HEK293 (cell line): ENCODE measurements at regions not wholly inside any gene's neighbourhood (a gene's known extent, or its start where the extent isn't known, plus 50 kb on each side); places are given as distances from the start of the nearest gene placed in this dataset.

ENCODE experiments used
- CTCF ChIA-PET: fragments of 350-600 bp; formaldehyde crosslinking; extraction: SDS; loops from one replicate; lab custom pipeline; 2021; ENCODE audit warnings: antibody characterized with exemption; lab: Yijun Ruan, JAX
- POLR2A ChIA-PET: fragments of 300-600 bp; formaldehyde crosslinking; extraction: SDS; loops from one replicate; lab custom pipeline; 2020; ENCODE audit warnings: antibody characterized with exemption, inconsistent platforms; lab: Yijun Ruan, JAX
- H3K27ac ChIP-seq: fragments of 200-500 bp; sonication (Bioruptor generic); 2 replicates; pipeline ENCODE4 v1.5.1; 2014; ENCODE audit warnings: low read depth, low read length, control low read depth, inconsistent platforms; ENCODE audit errors: extremely low read depth
- H3K36me3 ChIP-seq, 2 experiments: fragments of 200-500 bp in 1 of 2; sonication (Bioruptor generic) in 1 of 2; 1 replicate in 1 of 2; 2 replicates in 1 of 2; pipeline ENCODE4 v1.5.1; 2014 to 2017; ENCODE audit warnings: inconsistent platforms in 2 of 2, low read length in 2 of 2; ENCODE audit not compliant: control insufficient read depth in 2 of 2, insufficient read depth in 1 of 2
- H3K4me1 ChIP-seq: fragments of 200-500 bp; sonication (Bioruptor generic); 2 replicates; pipeline ENCODE4 v1.5.1; 2014; ENCODE audit warnings: mild to moderate bottlenecking, low read length, inconsistent platforms; ENCODE audit not compliant: control insufficient read depth, insufficient read depth
- H3K4me3 ChIP-seq: 2 replicates; pipeline ENCODE4 v1.5.1; 2011; ENCODE audit warnings: low read depth, mild to moderate bottlenecking, control low read depth, low read length, moderate library complexity
- H3K9me3 ChIP-seq: fragments of 200-500 bp; sonication (Bioruptor generic); 2 replicates; pipeline ENCODE4 v1.5.1; 2014; ENCODE audit warnings: low read depth, low read length, inconsistent platforms; ENCODE audit not compliant: control insufficient read depth, insufficient read depth
- GLI4 ChIP-seq: fragments of 450-650 bp; formaldehyde crosslinking; IDR thresholded peaks from 2 replicates; pipeline ENCODE4 v1.5.1; 2016; ENCODE audit warnings: missing biosample characterization, missing genetic modification characterization
- KLF1 ChIP-seq: fragments of 450-650 bp; formaldehyde crosslinking; IDR thresholded peaks from 2 replicates; pipeline ENCODE4 v1.5.1; 2016; ENCODE audit warnings: missing biosample characterization, missing genetic modification characterization
- PRDM1 ChIP-seq: fragments of 450-650 bp; formaldehyde crosslinking; IDR thresholded peaks from 2 replicates; pipeline ENCODE4; 2016; ENCODE audit warnings: missing biosample characterization, missing genetic modification characterization
- TRIM28 ChIP-seq: IDR thresholded peaks from 2 replicates; pipeline ENCODE4 v1.6.1; 2011; ENCODE audit warnings: low read length, control low read depth, borderline replicate concordance
- ZBTB1 ChIP-seq: fragments of 450-650 bp; formaldehyde crosslinking; IDR thresholded peaks from 2 replicates; pipeline ENCODE4 v1.5.1; 2016; ENCODE audit warnings: missing biosample characterization, missing genetic modification characterization
- ZBTB21 ChIP-seq: fragments of 450-650 bp; formaldehyde crosslinking; IDR thresholded peaks from 2 replicates; pipeline ENCODE4 v1.5.1; 2017; ENCODE audit warnings: missing biosample characterization, missing genetic modification characterization
- ZFHX2 ChIP-seq: fragments of 450-650 bp; formaldehyde crosslinking; conservative IDR thresholded peaks from 2 replicates; pipeline ENCODE4 v1.5.1; 2016; ENCODE audit warnings: missing biosample characterization, missing genetic modification characterization
- ZNF10 ChIP-seq: fragments of 450-650 bp; formaldehyde crosslinking; IDR thresholded peaks from 2 replicates; pipeline ENCODE4 v1.5.1; 2017; ENCODE audit warnings: missing biosample characterization, missing genetic modification characterization
- ZNF157 ChIP-seq: fragments of 450-650 bp; formaldehyde crosslinking; IDR thresholded peaks from 2 replicates; pipeline ENCODE4 v1.5.1; 2016; ENCODE audit warnings: missing biosample characterization, missing genetic modification characterization
- ZNF184 ChIP-seq: fragments of 450-650 bp; IDR thresholded peaks from 2 replicates; pipeline ENCODE4 v1.5.1; 2018; ENCODE audit warnings: missing biosample characterization, mild to moderate bottlenecking, missing genetic modification characterization
- ZNF19 ChIP-seq: fragments of 450-650 bp; formaldehyde crosslinking; IDR thresholded peaks from 2 replicates; pipeline ENCODE4; 2016; ENCODE audit warnings: missing biosample characterization, missing genetic modification characterization, low read depth
- ZNF24 ChIP-seq: fragments of 450-650 bp; formaldehyde crosslinking; IDR thresholded peaks from 2 replicates; pipeline ENCODE4 v1.5.1; 2016; ENCODE audit warnings: missing biosample characterization, missing genetic modification characterization
- ZNF311 ChIP-seq: fragments of 450-650 bp; formaldehyde crosslinking; IDR thresholded peaks from 2 replicates; pipeline ENCODE4 v1.5.1; 2017; ENCODE audit warnings: missing biosample characterization, missing genetic modification characterization, borderline replicate concordance
- ZNF37A ChIP-seq: fragments of 450-650 bp; IDR thresholded peaks from 2 replicates; pipeline ENCODE4 v1.5.1; 2018; ENCODE audit warnings: missing biosample characterization, missing genetic modification characterization
- ZNF404 ChIP-seq: fragments of 450-650 bp; formaldehyde crosslinking; IDR thresholded peaks from 2 replicates; pipeline ENCODE4 v1.5.1; 2017; ENCODE audit warnings: missing biosample characterization, missing genetic modification characterization
- ZNF529 ChIP-seq: fragments of 450-650 bp; formaldehyde crosslinking; IDR thresholded peaks from 2 replicates; pipeline ENCODE4 v1.5.1; 2017; ENCODE audit warnings: missing genetic modification characterization, missing biosample characterization; ENCODE audit not compliant: insufficient replicate concordance
- ZNF555 ChIP-seq: fragments of 450-650 bp; formaldehyde crosslinking; conservative IDR thresholded peaks from 2 replicates; pipeline ENCODE4 v1.5.1; 2017; ENCODE audit warnings: missing biosample characterization, mild to moderate bottlenecking, missing genetic modification characterization, inconsistent platforms
- ZNF596 ChIP-seq: fragments of 450-650 bp; IDR thresholded peaks from 2 replicates; pipeline ENCODE4 v1.5.0; 2018; ENCODE audit warnings: missing biosample characterization, mild to moderate bottlenecking, missing genetic modification characterization, moderate library complexity
- ZNF621 ChIP-seq: fragments of 450-650 bp; formaldehyde crosslinking; IDR thresholded peaks from 2 replicates; pipeline ENCODE4 v1.5.1; 2017; ENCODE audit warnings: missing biosample characterization, missing genetic modification characterization
- ZNF768 ChIP-seq: fragments of 450-650 bp; formaldehyde crosslinking; IDR thresholded peaks from 2 replicates; pipeline ENCODE4 v1.5.1; 2018; ENCODE audit warnings: missing biosample characterization, mild to moderate bottlenecking, missing genetic modification characterization
- ZNF791 ChIP-seq: fragments of 450-650 bp; formaldehyde crosslinking; IDR thresholded peaks from 2 replicates; pipeline ENCODE4 v1.5.1; 2016; ENCODE audit warnings: missing biosample characterization, missing genetic modification characterization
- ZXDB ChIP-seq: fragments of 450-650 bp; formaldehyde crosslinking; IDR thresholded peaks from 2 replicates; pipeline ENCODE4 v1.5.1; 2016; ENCODE audit warnings: missing biosample characterization, missing genetic modification characterization
- TF ChIP-seq, protein P1 (sequence below): fragments of 450-650 bp; formaldehyde crosslinking; IDR thresholded peaks from 2 replicates; pipeline ENCODE4 v1.5.1; 2016; ENCODE audit warnings: missing biosample characterization, missing genetic modification characterization, low read depth
- TF ChIP-seq, protein P2 (sequence below): fragments of 450-650 bp; formaldehyde crosslinking; IDR thresholded peaks from 2 replicates; pipeline ENCODE4 v1.5.1; 2017; ENCODE audit warnings: missing biosample characterization, missing genetic modification characterization
- TF ChIP-seq, protein P3 (sequence below): fragments of 450-650 bp; formaldehyde crosslinking; IDR thresholded peaks from 2 replicates; pipeline ENCODE4 v1.5.1; 2016; ENCODE audit warnings: missing biosample characterization, missing genetic modification characterization
- TF ChIP-seq, protein P4 (sequence below): fragments of 450-650 bp; formaldehyde crosslinking; IDR thresholded peaks from 2 replicates; pipeline ENCODE4 v1.5.1; 2016; ENCODE audit warnings: missing biosample characterization, missing genetic modification characterization

DNA sequence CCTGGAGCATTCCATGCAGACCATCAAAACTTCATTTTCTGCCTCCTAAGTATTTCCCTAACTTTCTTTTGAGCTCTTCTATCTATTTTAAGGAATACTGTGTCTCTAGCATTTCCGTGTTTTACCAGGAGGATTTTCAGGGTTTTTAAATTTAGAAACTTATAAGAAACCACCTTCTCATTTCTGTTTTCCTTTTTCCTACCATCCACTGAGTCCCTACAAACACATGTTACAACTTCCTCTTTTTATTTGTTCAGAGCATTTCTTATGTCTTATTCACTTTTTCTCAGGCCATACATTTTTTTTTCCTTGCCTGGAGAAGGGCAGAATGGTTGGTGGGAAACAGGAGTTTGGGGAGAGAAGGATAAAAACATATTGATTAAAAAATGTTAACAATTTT lies 130.0 kb upstream of the BMP5 start:
- Histone ChIP-seq H3K4me1 (no peaks in the 10 kb centered on the region), H3K9me3 (no peaks in the 10 kb centered on the region), H3K4me3 (no peak overlapping the region), H3K36me3 (no peaks in the 10 kb centered on the region), H3K27ac (no peak overlapping the region)
- CTCF ChIA-PET: interaction anchor here (0.9 kb wide), 1 partner anchor 10 kb away, joined by 3 read pairs; no protein-coding TSS in a partner anchor
- TF ChIP-seq ZBTB21 (tag by site-specific recombination) (no peak), ZNF184 (no peak), ZNF24 (tag by site-specific recombination) (no peak), ZNF311 (tag by site-specific recombination) (no peak), PRDM1 (tag by site-specific recombination) (no peak), ZNF596 (no peak), ZXDB (tag by site-specific recombination) (no peak), TRIM28 (no peak), ZNF555 (tag by site-specific recombination) (no peak), ZNF37A (no peak), ZBTB1 (tag by site-specific recombination) (no peak), ZNF529 (no peak)
- TF ChIP-seq, protein P1, sequence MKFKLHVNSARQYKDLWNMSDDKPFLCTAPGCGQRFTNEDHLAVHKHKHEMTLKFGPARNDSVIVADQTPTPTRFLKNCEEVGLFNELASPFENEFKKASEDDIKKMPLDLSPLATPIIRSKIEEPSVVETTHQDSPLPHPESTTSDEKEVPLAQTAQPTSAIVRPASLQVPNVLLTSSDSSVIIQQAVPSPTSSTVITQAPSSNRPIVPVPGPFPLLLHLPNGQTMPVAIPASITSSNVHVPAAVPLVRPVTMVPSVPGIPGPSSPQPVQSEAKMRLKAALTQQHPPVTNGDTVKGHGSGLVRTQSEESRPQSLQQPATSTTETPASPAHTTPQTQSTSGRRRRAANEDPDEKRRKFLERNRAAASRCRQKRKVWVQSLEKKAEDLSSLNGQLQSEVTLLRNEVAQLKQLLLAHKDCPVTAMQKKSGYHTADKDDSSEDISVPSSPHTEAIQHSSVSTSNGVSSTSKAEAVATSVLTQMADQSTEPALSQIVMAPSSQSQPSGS: no peak
- TF ChIP-seq, protein P2, sequence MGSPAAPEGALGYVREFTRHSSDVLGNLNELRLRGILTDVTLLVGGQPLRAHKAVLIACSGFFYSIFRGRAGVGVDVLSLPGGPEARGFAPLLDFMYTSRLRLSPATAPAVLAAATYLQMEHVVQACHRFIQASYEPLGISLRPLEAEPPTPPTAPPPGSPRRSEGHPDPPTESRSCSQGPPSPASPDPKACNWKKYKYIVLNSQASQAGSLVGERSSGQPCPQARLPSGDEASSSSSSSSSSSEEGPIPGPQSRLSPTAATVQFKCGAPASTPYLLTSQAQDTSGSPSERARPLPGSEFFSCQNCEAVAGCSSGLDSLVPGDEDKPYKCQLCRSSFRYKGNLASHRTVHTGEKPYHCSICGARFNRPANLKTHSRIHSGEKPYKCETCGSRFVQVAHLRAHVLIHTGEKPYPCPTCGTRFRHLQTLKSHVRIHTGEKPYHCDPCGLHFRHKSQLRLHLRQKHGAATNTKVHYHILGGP (tag by site-specific recombination): no peak
- POLR2A ChIA-PET: no interaction called here

- no peak overlapping the region for H3K27ac ChIP-seq
- POLR2A ChIA-PET: no interaction called here
- H3K36me3 ChIP-seq: no peaks in the 10 kb centered on the region
- TF ChIP-seq ZNF596 (no peak), ZNF157 (tag by site-specific recombination) (no peak), ZNF184 (no peak), ZNF404 (no peak), GLI4 (tag by site-specific recombination) (no peak), ZNF768 (tag by site-specific recombination) (no peak)
- TF ChIP-seq, all 188 proteins: peak for 0
- Histone ChIP-seq H3K4me1 (no peaks in the 10 kb centered on the region), H3K9me3 (no peaks in the 10 kb centered on the region), H3K4me3 (no peak overlapping the region)
- CTCF ChIA-PET: interaction anchor here (0.5 kb wide), 1 partner anchor 203 kb away, joined by 6 read pairs; no protein-coding TSS in a partner anchor
These were observed 129.0 kb upstream of the BMP5 start for GRCh38 chr6:56004426-56004825.

DNA sequence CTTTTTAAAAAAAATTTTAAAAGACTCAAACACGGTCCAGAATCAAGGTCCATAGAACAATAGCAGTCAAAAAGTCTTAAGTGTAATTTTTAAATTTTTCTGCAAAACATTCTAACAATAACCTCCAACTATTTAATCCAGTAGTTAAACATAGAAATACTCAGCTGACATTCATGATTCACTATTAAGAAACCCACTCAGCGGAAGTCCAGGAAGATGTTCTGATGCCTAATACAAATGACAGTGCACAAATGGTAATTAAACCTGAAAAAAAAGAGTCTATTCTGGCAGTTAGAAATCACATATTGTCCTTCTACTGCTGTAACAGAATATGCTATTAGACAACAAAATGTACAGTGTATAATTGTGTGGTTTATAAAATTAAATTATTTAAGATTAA lies 128.2 kb upstream of the BMP5 start:
- no peak overlapping the region for H3K4me3 ChIP-seq
- no peak for TF ChIP-seq ZNF791 (tag by site-specific recombination)
- H3K4me1 ChIP-seq: no peaks in the 10 kb centered on the region
- H3K36me3 ChIP-seq: no peaks in the 10 kb centered on the region
- no peaks in the 10 kb centered on the region for H3K9me3 ChIP-seq
- POLR2A ChIA-PET: no interaction called here
- H3K27ac ChIP-seq: no peak overlapping the region
- CTCF ChIA-PET: interaction anchor here (0.7 kb wide), 1 partner anchor 296 kb away, joined by 3 read pairs; no protein-coding TSS in a partner anchor

- H3K4me3 ChIP-seq: no peak overlapping the region
- no peak for TF ChIP-seq ZNF621 (tag by site-specific recombination)
- no peak for TF ChIP-seq ZNF404
- TF ChIP-seq, protein P3, sequence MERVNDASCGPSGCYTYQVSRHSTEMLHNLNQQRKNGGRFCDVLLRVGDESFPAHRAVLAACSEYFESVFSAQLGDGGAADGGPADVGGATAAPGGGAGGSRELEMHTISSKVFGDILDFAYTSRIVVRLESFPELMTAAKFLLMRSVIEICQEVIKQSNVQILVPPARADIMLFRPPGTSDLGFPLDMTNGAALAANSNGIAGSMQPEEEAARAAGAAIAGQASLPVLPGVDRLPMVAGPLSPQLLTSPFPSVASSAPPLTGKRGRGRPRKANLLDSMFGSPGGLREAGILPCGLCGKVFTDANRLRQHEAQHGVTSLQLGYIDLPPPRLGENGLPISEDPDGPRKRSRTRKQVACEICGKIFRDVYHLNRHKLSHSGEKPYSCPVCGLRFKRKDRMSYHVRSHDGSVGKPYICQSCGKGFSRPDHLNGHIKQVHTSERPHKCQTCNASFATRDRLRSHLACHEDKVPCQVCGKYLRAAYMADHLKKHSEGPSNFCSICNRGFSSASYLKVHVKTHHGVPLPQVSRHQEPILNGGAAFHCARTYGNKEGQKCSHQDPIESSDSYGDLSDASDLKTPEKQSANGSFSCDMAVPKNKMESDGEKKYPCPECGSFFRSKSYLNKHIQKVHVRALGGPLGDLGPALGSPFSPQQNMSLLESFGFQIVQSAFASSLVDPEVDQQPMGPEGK (tag by site-specific recombination): no peak
- TF ChIP-seq, protein P4, sequence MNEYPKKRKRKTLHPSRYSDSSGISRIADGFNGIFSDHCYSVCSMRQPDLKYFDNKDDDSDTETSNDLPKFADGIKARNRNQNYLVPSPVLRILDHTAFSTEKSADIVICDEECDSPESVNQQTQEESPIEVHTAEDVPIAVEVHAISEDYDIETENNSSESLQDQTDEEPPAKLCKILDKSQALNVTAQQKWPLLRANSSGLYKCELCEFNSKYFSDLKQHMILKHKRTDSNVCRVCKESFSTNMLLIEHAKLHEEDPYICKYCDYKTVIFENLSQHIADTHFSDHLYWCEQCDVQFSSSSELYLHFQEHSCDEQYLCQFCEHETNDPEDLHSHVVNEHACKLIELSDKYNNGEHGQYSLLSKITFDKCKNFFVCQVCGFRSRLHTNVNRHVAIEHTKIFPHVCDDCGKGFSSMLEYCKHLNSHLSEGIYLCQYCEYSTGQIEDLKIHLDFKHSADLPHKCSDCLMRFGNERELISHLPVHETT (tag by site-specific recombination): no peak
- no peak for TF ChIP-seq ZFHX2 (tag by site-specific recombination)
- no peak for TF ChIP-seq ZNF10 (tag by site-specific recombination)
- TF ChIP-seq ZNF19: no peak
- TF ChIP-seq KLF1: no peak
These were observed 126.9 kb upstream of the BMP5 start for GRCh38 chr6:56002336-56002735.

More at GRCh38 chr6:56002336-56002735, 126.9 kb upstream of the BMP5 start:
- H3K4me1 ChIP-seq: no peaks in the 10 kb centered on the region
- H3K9me3 ChIP-seq: no peaks in the 10 kb centered on the region
- POLR2A ChIA-PET: no interaction called here
- CTCF ChIA-PET: no interaction called here
- no peak overlapping the region for H3K27ac ChIP-seq
- no peaks in the 10 kb centered on the region for H3K36me3 ChIP-seq
